ENCODE measurements at regions not wholly inside any gene's neighbourhood (a gene's known extent, or its start where the extent isn't known, plus 50 kb on each side); places are given as distances from the start of the nearest gene placed in this dataset.

DNA sequence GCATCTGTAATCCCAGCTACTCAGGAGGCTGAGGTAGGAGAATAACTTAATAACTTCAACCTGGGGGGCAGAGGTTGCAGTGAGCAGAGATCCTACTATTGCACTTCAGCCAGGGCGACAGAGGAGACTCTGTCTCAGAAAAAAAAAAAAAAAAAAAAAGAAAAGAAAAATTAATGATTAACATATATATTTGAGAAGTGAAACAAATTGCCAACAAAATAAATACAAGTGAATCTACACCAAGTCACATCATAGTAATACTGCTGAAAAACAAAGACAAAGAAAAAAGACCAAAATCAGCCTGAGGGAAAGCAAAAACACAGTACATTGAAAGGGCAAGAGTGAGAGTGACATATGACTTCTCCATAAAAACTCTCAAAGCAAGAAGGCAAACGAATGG lies 123.7 kb downstream of the CASP12 start:
- TF ChIP-seq, protein P1, sequence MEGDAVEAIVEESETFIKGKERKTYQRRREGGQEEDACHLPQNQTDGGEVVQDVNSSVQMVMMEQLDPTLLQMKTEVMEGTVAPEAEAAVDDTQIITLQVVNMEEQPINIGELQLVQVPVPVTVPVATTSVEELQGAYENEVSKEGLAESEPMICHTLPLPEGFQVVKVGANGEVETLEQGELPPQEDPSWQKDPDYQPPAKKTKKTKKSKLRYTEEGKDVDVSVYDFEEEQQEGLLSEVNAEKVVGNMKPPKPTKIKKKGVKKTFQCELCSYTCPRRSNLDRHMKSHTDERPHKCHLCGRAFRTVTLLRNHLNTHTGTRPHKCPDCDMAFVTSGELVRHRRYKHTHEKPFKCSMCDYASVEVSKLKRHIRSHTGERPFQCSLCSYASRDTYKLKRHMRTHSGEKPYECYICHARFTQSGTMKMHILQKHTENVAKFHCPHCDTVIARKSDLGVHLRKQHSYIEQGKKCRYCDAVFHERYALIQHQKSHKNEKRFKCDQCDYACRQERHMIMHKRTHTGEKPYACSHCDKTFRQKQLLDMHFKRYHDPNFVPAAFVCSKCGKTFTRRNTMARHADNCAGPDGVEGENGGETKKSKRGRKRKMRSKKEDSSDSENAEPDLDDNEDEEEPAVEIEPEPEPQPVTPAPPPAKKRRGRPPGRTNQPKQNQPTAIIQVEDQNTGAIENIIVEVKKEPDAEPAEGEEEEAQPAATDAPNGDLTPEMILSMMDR (IDR thresholded peaks at IDR 0.05), result no peak
- TF ChIP-seq POLR2A (IDR thresholded peaks at IDR 0.05), result no peak
